ENCODE measurements at regions not wholly inside any gene's neighbourhood (a gene's known extent, or its start where the extent isn't known, plus 50 kb on each side); places are given as distances from the start of the nearest gene placed in this dataset.
A peak's percentile ranks its signal among the peaks of the same experiment; 100 is the strongest.

DNA sequence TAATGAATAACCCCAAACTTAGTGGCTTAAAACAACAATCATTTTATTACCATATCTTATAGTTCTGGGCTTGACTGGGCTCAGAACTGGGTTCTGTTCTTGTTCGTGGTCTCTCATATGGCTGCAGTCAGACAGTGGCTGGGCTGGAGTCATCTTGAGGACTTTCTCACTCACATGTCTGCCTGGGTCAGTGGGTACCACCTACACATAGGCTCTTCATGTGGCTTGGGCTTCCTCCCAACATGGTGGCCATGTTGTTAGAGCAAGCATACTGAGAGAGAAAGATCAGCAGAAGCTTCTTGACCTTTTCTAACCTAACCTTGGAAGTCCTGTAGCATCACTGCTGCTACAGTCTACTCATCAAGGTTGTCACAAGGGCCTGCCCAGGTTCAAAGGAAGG, 158.6 kb upstream of the SDK2 start:
- TF ChIP-seq, protein P1, sequence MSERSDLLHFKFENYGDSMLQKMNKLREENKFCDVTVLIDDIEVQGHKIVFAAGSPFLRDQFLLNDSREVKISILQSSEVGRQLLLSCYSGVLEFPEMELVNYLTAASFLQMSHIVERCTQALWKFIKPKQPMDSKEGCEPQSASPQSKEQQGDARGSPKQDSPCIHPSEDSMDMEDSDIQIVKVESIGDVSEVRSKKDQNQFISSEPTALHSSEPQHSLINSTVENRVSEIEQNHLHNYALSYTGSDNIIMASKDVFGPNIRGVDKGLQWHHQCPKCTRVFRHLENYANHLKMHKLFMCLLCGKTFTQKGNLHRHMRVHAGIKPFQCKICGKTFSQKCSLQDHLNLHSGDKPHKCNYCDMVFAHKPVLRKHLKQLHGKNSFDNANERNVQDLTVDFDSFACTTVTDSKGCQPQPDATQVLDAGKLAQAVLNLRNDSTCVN (CRISPR knock-in tag; IDR thresholded peaks at IDR 0.05; ENCODE audit: borderline replicate concordance) = no peak
- TF ChIP-seq ZNF430 (CRISPR knock-in tag; IDR thresholded peaks at IDR 0.05) = no peak
- TF ChIP-seq, protein P2, sequence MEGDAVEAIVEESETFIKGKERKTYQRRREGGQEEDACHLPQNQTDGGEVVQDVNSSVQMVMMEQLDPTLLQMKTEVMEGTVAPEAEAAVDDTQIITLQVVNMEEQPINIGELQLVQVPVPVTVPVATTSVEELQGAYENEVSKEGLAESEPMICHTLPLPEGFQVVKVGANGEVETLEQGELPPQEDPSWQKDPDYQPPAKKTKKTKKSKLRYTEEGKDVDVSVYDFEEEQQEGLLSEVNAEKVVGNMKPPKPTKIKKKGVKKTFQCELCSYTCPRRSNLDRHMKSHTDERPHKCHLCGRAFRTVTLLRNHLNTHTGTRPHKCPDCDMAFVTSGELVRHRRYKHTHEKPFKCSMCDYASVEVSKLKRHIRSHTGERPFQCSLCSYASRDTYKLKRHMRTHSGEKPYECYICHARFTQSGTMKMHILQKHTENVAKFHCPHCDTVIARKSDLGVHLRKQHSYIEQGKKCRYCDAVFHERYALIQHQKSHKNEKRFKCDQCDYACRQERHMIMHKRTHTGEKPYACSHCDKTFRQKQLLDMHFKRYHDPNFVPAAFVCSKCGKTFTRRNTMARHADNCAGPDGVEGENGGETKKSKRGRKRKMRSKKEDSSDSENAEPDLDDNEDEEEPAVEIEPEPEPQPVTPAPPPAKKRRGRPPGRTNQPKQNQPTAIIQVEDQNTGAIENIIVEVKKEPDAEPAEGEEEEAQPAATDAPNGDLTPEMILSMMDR (CRISPR knock-in tag; IDR thresholded peaks at IDR 0.05) = no peak
- TF ChIP-seq FOXA1 (IDR thresholded peaks at IDR 0.05) = no peak
- no peak for TF ChIP-seq FOXA1 (CRISPR knock-in tag; IDR thresholded peaks at IDR 0.05)
- no peak for TF ChIP-seq EZH2 (conservative IDR thresholded peaks at IDR 0.05; ENCODE audit: low read depth, low read length)
- TF ChIP-seq YY1 (IDR thresholded peaks at IDR 0.05; ENCODE audit: insufficient read depth, insufficient replicate concordance, low read depth, low read length) = peak; percentile 11
- TF ChIP-seq, protein P3, sequence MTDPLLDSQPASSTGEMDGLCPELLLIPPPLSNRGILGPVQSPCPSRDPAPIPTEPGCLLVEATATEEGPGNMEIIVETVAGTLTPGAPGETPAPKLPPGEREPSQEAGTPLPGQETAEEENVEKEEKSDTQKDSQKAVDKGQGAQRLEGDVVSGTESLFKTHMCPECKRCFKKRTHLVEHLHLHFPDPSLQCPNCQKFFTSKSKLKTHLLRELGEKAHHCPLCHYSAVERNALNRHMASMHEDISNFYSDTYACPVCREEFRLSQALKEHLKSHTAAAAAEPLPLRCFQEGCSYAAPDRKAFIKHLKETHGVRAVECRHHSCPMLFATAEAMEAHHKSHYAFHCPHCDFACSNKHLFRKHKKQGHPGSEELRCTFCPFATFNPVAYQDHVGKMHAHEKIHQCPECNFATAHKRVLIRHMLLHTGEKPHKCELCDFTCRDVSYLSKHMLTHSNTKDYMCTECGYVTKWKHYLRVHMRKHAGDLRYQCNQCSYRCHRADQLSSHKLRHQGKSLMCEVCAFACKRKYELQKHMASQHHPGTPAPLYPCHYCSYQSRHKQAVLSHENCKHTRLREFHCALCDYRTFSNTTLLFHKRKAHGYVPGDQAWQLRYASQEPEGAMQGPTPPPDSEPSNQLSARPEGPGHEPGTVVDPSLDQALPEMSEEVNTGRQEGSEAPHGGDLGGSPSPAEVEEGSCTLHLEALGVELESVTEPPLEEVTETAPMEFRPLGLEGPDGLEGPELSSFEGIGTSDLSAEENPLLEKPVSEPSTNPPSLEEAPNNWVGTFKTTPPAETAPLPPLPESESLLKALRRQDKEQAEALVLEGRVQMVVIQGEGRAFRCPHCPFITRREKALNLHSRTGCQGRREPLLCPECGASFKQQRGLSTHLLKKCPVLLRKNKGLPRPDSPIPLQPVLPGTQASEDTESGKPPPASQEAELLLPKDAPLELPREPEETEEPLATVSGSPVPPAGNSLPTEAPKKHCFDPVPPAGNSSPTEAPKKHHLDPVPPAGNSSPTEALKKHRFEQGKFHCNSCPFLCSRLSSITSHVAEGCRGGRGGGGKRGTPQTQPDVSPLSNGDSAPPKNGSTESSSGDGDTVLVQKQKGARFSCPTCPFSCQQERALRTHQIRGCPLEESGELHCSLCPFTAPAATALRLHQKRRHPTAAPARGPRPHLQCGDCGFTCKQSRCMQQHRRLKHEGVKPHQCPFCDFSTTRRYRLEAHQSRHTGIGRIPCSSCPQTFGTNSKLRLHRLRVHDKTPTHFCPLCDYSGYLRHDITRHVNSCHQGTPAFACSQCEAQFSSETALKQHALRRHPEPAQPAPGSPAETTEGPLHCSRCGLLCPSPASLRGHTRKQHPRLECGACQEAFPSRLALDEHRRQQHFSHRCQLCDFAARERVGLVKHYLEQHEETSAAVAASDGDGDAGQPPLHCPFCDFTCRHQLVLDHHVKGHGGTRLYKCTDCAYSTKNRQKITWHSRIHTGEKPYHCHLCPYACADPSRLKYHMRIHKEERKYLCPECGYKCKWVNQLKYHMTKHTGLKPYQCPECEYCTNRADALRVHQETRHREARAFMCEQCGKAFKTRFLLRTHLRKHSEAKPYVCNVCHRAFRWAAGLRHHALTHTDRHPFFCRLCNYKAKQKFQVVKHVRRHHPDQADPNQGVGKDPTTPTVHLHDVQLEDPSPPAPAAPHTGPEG (CRISPR knock-in tag; IDR thresholded peaks at IDR 0.05) = no peak
- TF ChIP-seq ZNF143 (CRISPR knock-in tag; IDR thresholded peaks at IDR 0.05) = no peak
- no peak for TF ChIP-seq TCF12 (IDR thresholded peaks at IDR 0.05)
- TF ChIP-seq TCF12 (CRISPR knock-in tag; IDR thresholded peaks at IDR 0.05) = no peak

Measured in HepG2 (cell line).